Suprapubic skin (tissue), 4 donors: ENCODE measurements at regions not wholly inside any gene's neighbourhood (a gene's known extent, or its start where the extent isn't known, plus 50 kb on each side); places are given as distances from the start of the nearest gene placed in this dataset.

Experiments used
- DNase-seq, 2 donors: peaks; one replicate each; pipeline ENCODE4 v3.0.0-alpha.2; 2019; ENCODE audit warnings: low spot score in 2 of 2
- H3K27ac ChIP-seq: fragments of 200-600 bp; sonication (generic); one replicate; pipeline ENCODE4 v1.5.1; 2019
- H3K27me3 ChIP-seq: fragments of 200-600 bp; sonication (generic); one replicate; pipeline ENCODE4 v1.5.1; 2019
- H3K36me3 ChIP-seq: fragments of 200-600 bp; sonication (generic); one replicate; pipeline ENCODE4 v1.5.1; 2019
- H3K4me1 ChIP-seq: fragments of 200-600 bp; sonication (generic); one replicate; pipeline ENCODE4 v1.5.1; 2019
- H3K4me3 ChIP-seq: fragments of 200-600 bp; sonication (generic); one replicate; pipeline ENCODE4 v1.5.1; 2019; ENCODE audit warnings: mild to moderate bottlenecking
- H3K9me3 ChIP-seq: fragments of 200-600 bp; sonication (generic); one replicate; pipeline ENCODE4 v1.5.1; 2019
- EP300 ChIP-seq: sonication (generic); formaldehyde crosslinking; IDR thresholded peaks from one replicate; pipeline ENCODE4 v1.6.1; 2017; ENCODE audit warnings: antibody characterized with exemption
- POLR2A ChIP-seq, 2 donors: fragments of 450-650 bp; IDR thresholded peaks; one replicate each; pipeline ENCODE4 v1.6.1; 2017; ENCODE audit warnings: antibody characterized with exemption in 2 of 2, mild to moderate bottlenecking in 2 of 2, moderate library complexity in 2 of 2
- POLR2AphosphoS5 ChIP-seq, 3 donors: sonication (generic); formaldehyde crosslinking; IDR thresholded peaks; one replicate each; pipeline ENCODE4 v1.6.1; 2017; ENCODE audit warnings: antibody characterized with exemption in 3 of 3
- WGBS: methylation state at CpG from one replicate; pipeline ENCODE4 v1.1.5; 2018; 5-methylcytosine and 5-hydroxymethylcytosine counted together
- TF ChIP-seq, protein P1 (sequence below), 2 donors: fragments of 200-600 bp in 1 of 2; fragments of 450-650 bp in 1 of 2; sonication (generic) in 1 of 2; IDR thresholded peaks; one replicate each; pipeline ENCODE4 v1.5.1; 2016 to 2019; ENCODE audit warnings: antibody characterized with exemption in 2 of 2, mild to moderate bottlenecking in 1 of 2, moderate library complexity in 1 of 2

DNA sequence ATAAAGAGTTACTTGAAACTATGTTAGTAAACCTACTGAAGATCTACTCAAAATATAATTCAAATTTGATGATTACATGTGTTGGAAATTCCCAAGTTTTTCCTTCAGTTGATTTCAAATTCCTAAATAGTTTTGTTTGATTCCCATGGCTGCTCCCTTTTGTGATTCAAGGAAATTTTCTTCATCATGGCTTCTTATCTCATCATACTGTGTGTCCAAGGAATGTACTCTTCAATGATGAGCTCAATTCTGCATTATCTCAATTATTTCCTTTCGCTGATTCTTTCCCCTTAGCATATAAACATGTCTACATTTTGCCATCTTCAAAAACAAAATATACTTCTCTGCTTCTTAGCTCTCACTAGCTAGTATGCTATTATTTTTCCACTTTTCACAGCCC is 460.4 kb upstream of the NAALADL2 start:
- Histone ChIP-seq H3K27me3 (no peaks in the 10 kb centered on the region), H3K36me3 (no peaks in the 10 kb centered on the region), H3K4me1 (no peaks in the 10 kb centered on the region), H3K9me3 (no peaks in the 10 kb centered on the region), H3K4me3 (no peak overlapping the region), H3K27ac (no peak overlapping the region)
- no peak for DNase-seq
- TF ChIP-seq POLR2AphosphoS5 (IDR thresholded peaks at IDR 0.05), result no peak
- no peak for TF ChIP-seq POLR2A (IDR thresholded peaks at IDR 0.05)
- TF ChIP-seq, protein P1, sequence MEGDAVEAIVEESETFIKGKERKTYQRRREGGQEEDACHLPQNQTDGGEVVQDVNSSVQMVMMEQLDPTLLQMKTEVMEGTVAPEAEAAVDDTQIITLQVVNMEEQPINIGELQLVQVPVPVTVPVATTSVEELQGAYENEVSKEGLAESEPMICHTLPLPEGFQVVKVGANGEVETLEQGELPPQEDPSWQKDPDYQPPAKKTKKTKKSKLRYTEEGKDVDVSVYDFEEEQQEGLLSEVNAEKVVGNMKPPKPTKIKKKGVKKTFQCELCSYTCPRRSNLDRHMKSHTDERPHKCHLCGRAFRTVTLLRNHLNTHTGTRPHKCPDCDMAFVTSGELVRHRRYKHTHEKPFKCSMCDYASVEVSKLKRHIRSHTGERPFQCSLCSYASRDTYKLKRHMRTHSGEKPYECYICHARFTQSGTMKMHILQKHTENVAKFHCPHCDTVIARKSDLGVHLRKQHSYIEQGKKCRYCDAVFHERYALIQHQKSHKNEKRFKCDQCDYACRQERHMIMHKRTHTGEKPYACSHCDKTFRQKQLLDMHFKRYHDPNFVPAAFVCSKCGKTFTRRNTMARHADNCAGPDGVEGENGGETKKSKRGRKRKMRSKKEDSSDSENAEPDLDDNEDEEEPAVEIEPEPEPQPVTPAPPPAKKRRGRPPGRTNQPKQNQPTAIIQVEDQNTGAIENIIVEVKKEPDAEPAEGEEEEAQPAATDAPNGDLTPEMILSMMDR (IDR thresholded peaks at IDR 0.05), result no peak
- no peak for TF ChIP-seq EP300
- WGBS, result 93% methylated on average over 1 of the region's 1 CpG

DNA sequence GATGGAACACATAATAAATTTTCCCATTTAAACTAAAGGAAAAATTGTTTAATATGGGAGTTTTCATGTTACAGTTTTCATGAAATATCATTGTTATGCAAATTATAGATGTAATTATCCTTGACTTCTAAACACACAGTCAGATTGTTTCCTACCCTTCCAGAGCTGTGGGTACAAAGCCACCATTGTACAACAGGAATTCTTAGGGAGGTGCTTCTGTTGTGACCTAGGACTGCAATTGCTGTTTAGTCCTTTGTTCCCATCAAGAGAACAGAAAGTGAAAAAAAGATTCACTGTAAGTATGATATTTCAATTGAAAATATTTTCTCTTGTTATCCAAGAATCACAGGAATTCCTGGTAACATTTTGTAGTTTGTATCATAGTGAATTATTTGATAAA is 455.3 kb upstream of the NAALADL2 start:
- no peaks in the 10 kb centered on the region for H3K4me1 ChIP-seq
- no peaks in the 10 kb centered on the region for H3K36me3 ChIP-seq
- H3K27me3 ChIP-seq, result no peaks in the 10 kb centered on the region
- no peak for TF ChIP-seq POLR2AphosphoS5 (IDR thresholded peaks at IDR 0.05)
- no peak for TF ChIP-seq POLR2A (IDR thresholded peaks at IDR 0.05)
- no peak for TF ChIP-seq EP300
- TF ChIP-seq, protein P1 (IDR thresholded peaks at IDR 0.05), result no peak
- H3K4me3 ChIP-seq, result no peak overlapping the region
- H3K27ac ChIP-seq, result no peak overlapping the region
- H3K9me3 ChIP-seq, result no peaks in the 10 kb centered on the region
- no peak for DNase-seq

DNA sequence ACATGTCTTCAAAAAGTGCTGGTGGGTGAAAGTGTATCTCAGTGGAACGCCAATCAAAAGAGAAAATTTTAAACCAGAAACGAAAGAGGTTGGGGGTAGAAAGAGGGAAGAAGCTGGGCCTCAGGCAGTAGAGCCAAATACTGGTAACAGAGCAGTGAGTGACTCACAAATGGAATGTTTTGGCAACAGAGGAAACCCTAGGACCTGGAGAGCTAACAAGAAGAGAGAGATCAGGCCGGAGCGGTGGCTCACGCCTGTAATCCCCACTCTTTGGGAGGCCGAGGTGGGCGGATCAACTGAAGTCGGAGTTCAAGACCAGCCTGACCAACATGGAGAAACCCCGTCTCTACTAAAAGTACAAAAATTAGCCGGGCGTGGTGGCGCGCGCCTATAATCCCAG is 450.8 kb upstream of the NAALADL2 start:
- WGBS, result 77% methylated on average over 14 of the region's 14 CpGs
- Histone ChIP-seq H3K27ac (no peak overlapping the region), H3K4me1 (no peaks in the 10 kb centered on the region), H3K27me3 (no peaks in the 10 kb centered on the region), H3K4me3 (no peak overlapping the region), H3K36me3 (no peaks in the 10 kb centered on the region), H3K9me3 (no peaks in the 10 kb centered on the region)
- TF ChIP-seq POLR2AphosphoS5 (IDR thresholded peaks at IDR 0.05), result no peak
- TF ChIP-seq EP300, result no peak
- TF ChIP-seq, protein P1 (IDR thresholded peaks at IDR 0.05), result no peak
- no peak for TF ChIP-seq POLR2A (IDR thresholded peaks at IDR 0.05)
- DNase-seq, result no peak

DNA sequence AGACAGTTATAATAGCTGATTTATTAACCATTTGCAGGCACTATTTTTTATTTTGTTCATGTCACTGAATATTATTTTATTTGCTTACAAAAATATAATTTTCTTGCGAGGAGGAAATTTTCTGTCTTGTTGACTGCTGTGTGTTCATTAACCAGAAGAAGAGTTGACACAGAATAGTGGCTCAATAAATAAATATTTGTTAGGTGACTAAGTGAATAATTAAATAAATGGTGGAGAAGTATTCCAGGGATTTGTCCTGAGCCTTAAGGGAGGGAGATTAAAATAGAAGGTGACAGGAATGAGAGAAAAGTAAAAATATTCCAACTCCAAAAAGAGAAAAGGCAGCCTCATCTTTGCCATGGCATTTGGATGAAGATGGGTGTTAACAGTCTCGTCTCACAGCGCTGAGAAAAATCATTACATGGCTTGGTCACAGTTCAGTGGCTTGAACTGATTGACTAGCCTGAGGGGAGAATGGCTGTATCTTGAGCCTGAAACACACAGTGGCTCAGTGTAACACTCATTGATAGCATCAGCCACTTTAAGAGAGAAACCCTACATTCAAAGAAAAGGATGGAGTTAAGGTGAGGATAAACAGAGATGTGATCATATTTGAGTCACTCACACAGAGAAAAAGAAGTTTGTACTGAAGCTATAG is 449.9 kb upstream of the NAALADL2 start:
- Histone ChIP-seq H3K27me3 (no peaks in the 10 kb centered on the region), H3K36me3 (no peaks in the 10 kb centered on the region), H3K4me1 (no peaks in the 10 kb centered on the region), H3K27ac (no peak overlapping the region), H3K9me3 (no peaks in the 10 kb centered on the region), H3K4me3 (no peak overlapping the region)
- WGBS, result 29% methylated on average over 3 of the region's 3 CpGs
- TF ChIP-seq EP300 (no peak), POLR2A (IDR thresholded peaks at IDR 0.05) (no peak), POLR2AphosphoS5 (IDR thresholded peaks at IDR 0.05) (no peak)
- TF ChIP-seq, protein P1 (IDR thresholded peaks at IDR 0.05), result no peak
- no peak for DNase-seq

DNA sequence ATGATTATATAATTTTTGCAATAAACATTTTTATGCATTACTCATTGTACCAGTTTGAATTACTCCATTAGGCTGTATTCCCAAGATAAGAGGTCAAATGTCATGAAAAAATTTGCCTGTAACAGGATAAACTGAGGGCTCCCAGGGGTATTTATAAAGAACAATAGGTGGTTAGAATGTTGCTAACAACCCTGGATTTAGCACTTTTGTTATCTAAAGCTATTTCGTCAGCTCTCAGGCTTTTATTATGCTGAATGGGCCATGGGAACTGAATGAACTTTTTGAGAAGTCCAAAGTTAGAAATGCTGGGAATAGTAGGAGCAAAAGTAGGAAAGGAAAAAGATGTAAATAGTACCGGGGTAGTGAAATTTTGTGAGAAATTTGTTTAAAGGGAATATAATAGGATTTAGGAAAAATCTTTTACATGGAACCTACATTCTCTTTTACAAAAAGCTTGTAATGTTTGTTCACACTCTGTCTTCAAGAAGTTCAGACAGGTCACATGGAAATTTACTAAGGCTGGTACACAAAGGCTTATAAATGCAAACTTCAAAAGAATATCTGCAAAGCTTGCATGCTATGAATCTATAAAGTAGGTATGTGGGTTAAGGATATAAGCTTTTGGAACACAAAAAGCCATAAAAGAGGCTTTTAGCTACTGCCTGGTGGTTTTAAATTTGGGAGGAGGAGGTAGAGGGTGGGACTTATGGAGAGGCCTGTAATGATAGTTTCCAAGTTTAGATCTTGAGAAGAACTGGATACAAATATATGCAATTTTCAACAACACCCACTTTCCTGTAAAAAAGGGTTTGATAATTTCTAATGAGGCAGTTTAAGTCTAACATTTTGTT is 445.8 kb upstream of the NAALADL2 start:
- Histone ChIP-seq H3K9me3 (no peaks in the 10 kb centered on the region), H3K36me3 (no peaks in the 10 kb centered on the region), H3K27ac (no peak overlapping the region), H3K4me1 (no peaks in the 10 kb centered on the region), H3K27me3 (no peaks in the 10 kb centered on the region), H3K4me3 (no peak overlapping the region)
- 41% methylated on average over 2 of the region's 2 CpGs for WGBS
- no peak for DNase-seq
- TF ChIP-seq EP300, result no peak
- TF ChIP-seq POLR2A (IDR thresholded peaks at IDR 0.05), result no peak
- TF ChIP-seq, protein P1 (IDR thresholded peaks at IDR 0.05), result no peak
- no peak for TF ChIP-seq POLR2AphosphoS5 (IDR thresholded peaks at IDR 0.05)
